GM23338 (cell line): ENCODE measurements at regions not wholly inside any gene's neighbourhood (a gene's known extent, or its start where the extent isn't known, plus 50 kb on each side); places are given as distances from the start of the nearest gene placed in this dataset.

Experiments
- ATAC-seq: fragments of 200-7000 bp; cut with Tn5 transposase; 3 replicates; pipeline ENCODE4 v1.9.1; 2020
- DNase-seq: peaks from one replicate; pipeline ENCODE4 v3.0.0-alpha.2; 2015; ENCODE audit warnings: low spot score
- H2AFZ ChIP-seq: fragments of 200-600 bp; sonication (generic); 2 replicates; pipeline ENCODE4 v1.8.0; 2016; ENCODE audit warnings: antibody characterized with exemption, mild to moderate bottlenecking, moderate library complexity
- H3F3A ChIP-seq: fragments of 200-600 bp; sonication (generic); replicated peaks from 2 replicates; pipeline ENCODE4 v1.8.0; 2017; ENCODE audit warnings: antibody characterized with exemption, mixed run types, low read depth
- H3K27ac ChIP-seq: fragments of 200-600 bp; sonication (generic); 2 replicates; pipeline ENCODE4 v1.6.1; 2016; ENCODE audit warnings: low read depth
- H3K27me3 ChIP-seq: fragments of 200-600 bp; sonication (generic); 2 replicates; pipeline ENCODE4 v1.8.0; 2016; ENCODE audit warnings: mild to moderate bottlenecking, mixed run types, moderate library complexity; ENCODE audit not compliant: insufficient read depth
- H3K36me3 ChIP-seq: fragments of 200-600 bp; sonication (generic); 2 replicates; pipeline ENCODE4 v1.8.0; 2016; ENCODE audit warnings: mild to moderate bottlenecking; ENCODE audit not compliant: insufficient read depth
- H3K4me1 ChIP-seq: fragments of 200-600 bp; sonication (generic); 2 replicates; pipeline ENCODE4 v1.8.0; 2016; ENCODE audit warnings: mild to moderate bottlenecking, moderate library complexity; ENCODE audit not compliant: insufficient read depth
- H3K4me2 ChIP-seq: fragments of 200-600 bp; sonication (generic); 2 replicates; pipeline ENCODE4 v1.7.1; 2017; ENCODE audit warnings: mixed run types
- H3K4me3 ChIP-seq: fragments of 200-600 bp; sonication (generic); 2 replicates; pipeline ENCODE4 v1.6.1; 2016; ENCODE audit warnings: mixed run types
- H3K79me2 ChIP-seq: fragments of 200-600 bp; sonication (generic); replicated peaks from 2 replicates; pipeline ENCODE4 v1.8.0; 2017; ENCODE audit warnings: mild to moderate bottlenecking; ENCODE audit not compliant: insufficient read depth
- H3K9me2 ChIP-seq: fragments of 200-600 bp; sonication (generic); 2 replicates; pipeline ENCODE4 v1.8.0; 2017; ENCODE audit not compliant: insufficient read depth
- H4K20me1 ChIP-seq: fragments of 200-600 bp; sonication (generic); replicated peaks from 2 replicates; pipeline ENCODE4 v1.8.0; 2017; ENCODE audit warnings: mild to moderate bottlenecking; ENCODE audit not compliant: insufficient read depth
- H3K27ac Mint-ChIP-seq: 2 replicates; pipeline ENCODE4 v1.8.0; 2020; ENCODE audit warnings: inconsistent platforms, mild to moderate bottlenecking, moderate library complexity, mixed read lengths
- H3K27me3 Mint-ChIP-seq: 3 replicates; pipeline ENCODE4 v1.8.0; 2022; ENCODE audit warnings: low read depth, mild to moderate bottlenecking, moderate library complexity, mixed read lengths, inconsistent platforms; ENCODE audit not compliant: insufficient read depth, poor library complexity
- H3K36me3 Mint-ChIP-seq: 3 replicates; pipeline ENCODE4 v1.8.0; 2021; ENCODE audit warnings: low read depth, mild to moderate bottlenecking, inconsistent platforms, moderate library complexity, mixed read lengths
- H3K4me1 Mint-ChIP-seq: 3 replicates; pipeline ENCODE4 v1.8.0; 2020; ENCODE audit warnings: mild to moderate bottlenecking, inconsistent platforms, mixed read lengths
- H3K4me3 Mint-ChIP-seq: 3 replicates; pipeline ENCODE4 v1.8.0; 2021; ENCODE audit warnings: moderate library complexity, mild to moderate bottlenecking, inconsistent platforms, mixed read lengths
- H3K9me3 Mint-ChIP-seq: 3 replicates; pipeline ENCODE4 v1.8.0; 2020; ENCODE audit warnings: moderate library complexity, mild to moderate bottlenecking, inconsistent platforms, mixed read lengths
- CREB1 ChIP-seq: fragments of 250-450 bp; sonication (Bioruptor Pico); IDR thresholded peaks from 2 replicates; pipeline ENCODE4 v1.5.0; 2020; ENCODE audit warnings: low read depth, mild to moderate bottlenecking, moderate library complexity
- JUNB ChIP-seq: IDR thresholded peaks from one replicate; pipeline ENCODE4 v1.6.1; 2016; ENCODE audit warnings: antibody characterized with exemption; ENCODE audit not compliant: unreplicated experiment
- NANOG ChIP-seq: IDR thresholded peaks from 2 replicates; pipeline ENCODE4 v1.6.1; 2016; ENCODE audit warnings: antibody characterized with exemption, borderline replicate concordance
- ZNF114 ChIP-seq: fragments of 250-450 bp; sonication (Bioruptor Pico); IDR thresholded peaks from 2 replicates; pipeline ENCODE4 v1.5.0; 2020; ENCODE audit warnings: mild to moderate bottlenecking, moderate library complexity
- TF ChIP-seq, protein P1 (sequence below), 2 experiments: fragments of 200-600 bp in 1 of 2; sonication (generic) in 1 of 2; conservative IDR thresholded peaks; 2 replicates each; pipeline versions ENCODE4 v1.5.1 to v1.6.1; 2016 to 2017; ENCODE audit warnings: antibody characterized with exemption in 2 of 2, low read depth in 2 of 2, mild to moderate bottlenecking in 2 of 2, moderate library complexity in 1 of 2
- TF ChIP-seq, protein P2 (sequence below): IDR thresholded peaks from 2 replicates; pipeline ENCODE4 v1.6.1; 2016; ENCODE audit warnings: antibody characterized with exemption

DNA sequence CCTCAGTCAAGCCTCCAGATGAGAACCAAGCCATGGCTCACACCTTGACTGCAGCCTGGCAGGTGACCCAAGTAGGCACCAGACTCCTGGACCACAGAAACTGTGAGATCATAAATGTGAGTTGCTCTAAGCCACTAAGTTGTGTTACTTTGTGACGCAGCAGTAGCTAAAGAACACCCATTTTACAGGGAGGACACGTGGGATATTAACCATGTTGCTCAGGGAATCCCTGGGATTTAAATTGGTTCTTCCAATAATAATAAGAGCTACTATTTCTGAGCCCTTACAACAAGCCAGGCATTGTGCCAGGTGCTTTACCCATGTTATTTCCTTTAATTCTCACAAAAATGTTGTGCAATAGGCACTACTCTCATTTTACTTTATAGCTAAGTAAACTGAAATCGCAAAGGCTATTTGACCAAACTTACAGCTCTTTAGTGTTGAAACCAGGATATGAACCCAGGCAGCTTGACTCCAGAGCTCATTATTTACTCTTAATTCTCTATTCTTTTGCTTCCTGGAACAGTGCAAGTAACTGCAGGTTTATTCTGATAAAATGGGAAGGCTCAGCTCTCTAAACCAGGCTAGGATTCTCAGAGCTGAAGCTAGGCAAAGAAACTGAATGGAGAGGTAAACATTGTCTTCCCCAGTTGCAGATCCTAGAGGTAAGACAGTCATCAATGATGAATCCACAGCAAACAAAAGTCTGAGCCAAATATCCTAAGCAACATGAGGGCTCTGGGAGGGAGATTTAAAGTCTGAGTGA lies 294.4 kb downstream of the KBTBD8 start (continued):
- no peak for TF ChIP-seq NANOG
- TF ChIP-seq, protein P1, sequence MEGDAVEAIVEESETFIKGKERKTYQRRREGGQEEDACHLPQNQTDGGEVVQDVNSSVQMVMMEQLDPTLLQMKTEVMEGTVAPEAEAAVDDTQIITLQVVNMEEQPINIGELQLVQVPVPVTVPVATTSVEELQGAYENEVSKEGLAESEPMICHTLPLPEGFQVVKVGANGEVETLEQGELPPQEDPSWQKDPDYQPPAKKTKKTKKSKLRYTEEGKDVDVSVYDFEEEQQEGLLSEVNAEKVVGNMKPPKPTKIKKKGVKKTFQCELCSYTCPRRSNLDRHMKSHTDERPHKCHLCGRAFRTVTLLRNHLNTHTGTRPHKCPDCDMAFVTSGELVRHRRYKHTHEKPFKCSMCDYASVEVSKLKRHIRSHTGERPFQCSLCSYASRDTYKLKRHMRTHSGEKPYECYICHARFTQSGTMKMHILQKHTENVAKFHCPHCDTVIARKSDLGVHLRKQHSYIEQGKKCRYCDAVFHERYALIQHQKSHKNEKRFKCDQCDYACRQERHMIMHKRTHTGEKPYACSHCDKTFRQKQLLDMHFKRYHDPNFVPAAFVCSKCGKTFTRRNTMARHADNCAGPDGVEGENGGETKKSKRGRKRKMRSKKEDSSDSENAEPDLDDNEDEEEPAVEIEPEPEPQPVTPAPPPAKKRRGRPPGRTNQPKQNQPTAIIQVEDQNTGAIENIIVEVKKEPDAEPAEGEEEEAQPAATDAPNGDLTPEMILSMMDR (conservative IDR thresholded peaks at IDR 0.05; ENCODE audit: low read depth in 2 of 2): no peak
- TF ChIP-seq JUNB: no peak
- TF ChIP-seq CREB1 (CRISPR knock-in tag): no peak

DNA sequence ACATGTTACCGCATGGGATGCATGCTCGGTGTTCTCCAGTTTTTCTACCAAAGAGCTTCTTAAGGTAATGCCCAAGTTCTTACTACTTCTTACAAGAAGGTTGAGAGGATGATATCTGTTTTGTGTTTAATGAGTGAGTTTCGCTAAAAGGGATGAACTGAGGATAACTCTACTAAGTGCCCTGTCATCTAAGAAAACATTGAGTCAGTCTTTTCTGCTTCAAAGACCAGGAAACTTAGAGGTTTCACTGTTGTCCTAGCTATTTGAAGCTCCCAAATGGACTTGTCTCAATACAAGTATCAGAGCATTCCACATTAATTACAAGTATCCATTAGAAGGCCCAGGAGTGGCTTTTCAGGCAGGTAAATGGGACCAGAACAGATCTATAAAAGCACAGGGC lies 296.2 kb downstream of the KBTBD8 start:
- H3K4me2 ChIP-seq: no peak overlapping the region
- H3K36me3 ChIP-seq: no peaks in the 10 kb centered on the region
- TF ChIP-seq ZNF114 (CRISPR knock-in tag) (no peak), NANOG (no peak)
- TF ChIP-seq, protein P1 (conservative IDR thresholded peaks at IDR 0.05; ENCODE audit: low read depth in 2 of 2): no peak

DNA sequence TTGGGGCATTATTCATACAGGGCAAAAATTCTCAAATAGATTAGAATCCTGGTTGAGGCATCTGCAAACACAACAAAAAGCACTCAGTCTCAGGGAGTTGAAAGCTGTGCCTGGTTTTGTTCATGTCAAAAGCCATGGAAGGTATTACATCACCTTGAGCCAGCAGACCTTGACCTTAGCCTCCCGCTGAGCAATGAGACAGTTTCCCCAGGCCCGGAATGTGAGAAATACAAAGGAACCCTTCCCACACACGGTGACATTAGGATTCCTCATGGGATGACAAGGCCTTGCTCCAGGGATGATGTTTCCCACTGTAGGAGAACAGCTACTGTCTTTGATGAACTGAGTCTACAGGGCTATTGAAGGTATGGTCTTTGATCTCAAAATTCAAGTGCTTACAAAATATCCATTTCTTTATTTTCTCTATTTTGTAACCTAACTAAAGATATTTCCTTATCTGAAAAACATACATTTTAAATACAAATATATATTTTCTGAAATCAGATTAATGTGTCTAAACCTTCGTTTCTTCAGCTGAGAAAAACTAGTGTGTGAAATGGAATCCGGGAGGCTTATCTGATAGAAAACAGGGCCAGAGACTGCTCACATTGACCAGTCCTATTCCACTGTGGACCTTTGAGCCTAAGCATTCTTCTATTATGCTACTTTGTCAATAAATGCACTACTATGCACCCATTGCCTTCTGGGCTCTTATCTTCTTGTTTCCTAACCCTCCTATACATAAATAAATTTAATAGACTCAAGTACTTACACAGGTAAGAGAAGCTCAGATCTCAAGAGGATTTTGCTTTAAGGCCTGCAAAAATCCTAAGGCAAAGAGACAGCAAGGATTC lies 298.2 kb downstream of the KBTBD8 start:
- Histone ChIP-seq H3K79me2 (no peaks in the 10 kb centered on the region), H3K27ac (no peak overlapping the region), H3K4me2 (peak overlapping the region; percentile 39), H3K9me2 (no peaks in the 10 kb centered on the region; the same call in 1 of the 2 replicates), H4K20me1 (no peaks in the 10 kb centered on the region), H2AFZ (no peak overlapping the region), H3K4me1 (no peaks in the 10 kb centered on the region), H3K4me3 (no peak overlapping the region), H3K27me3 (no peaks in the 10 kb centered on the region), H3F3A (no peaks in the 10 kb centered on the region), H3K36me3 (no peaks in the 10 kb centered on the region)
- Mint-ChIP-seq H3K27me3 (peaks cover 6% of the 10 kb centered on the region), H3K4me3 (no peak overlapping the region), H3K36me3 (no peaks in the 10 kb centered on the region), H3K9me3 (no peaks in the 10 kb centered on the region; the same call in 2 of the 3 replicates), H3K27ac (peak overlapping the region; percentile 62; the same call in 1 of the 2 replicates), H3K4me1 (peaks cover 11% of the 10 kb centered on the region; the same call in 2 of the 3 replicates)
- peak; percentile 70 for DNase-seq
- peak; percentile 89 for ATAC-seq
- TF ChIP-seq, protein P2, sequence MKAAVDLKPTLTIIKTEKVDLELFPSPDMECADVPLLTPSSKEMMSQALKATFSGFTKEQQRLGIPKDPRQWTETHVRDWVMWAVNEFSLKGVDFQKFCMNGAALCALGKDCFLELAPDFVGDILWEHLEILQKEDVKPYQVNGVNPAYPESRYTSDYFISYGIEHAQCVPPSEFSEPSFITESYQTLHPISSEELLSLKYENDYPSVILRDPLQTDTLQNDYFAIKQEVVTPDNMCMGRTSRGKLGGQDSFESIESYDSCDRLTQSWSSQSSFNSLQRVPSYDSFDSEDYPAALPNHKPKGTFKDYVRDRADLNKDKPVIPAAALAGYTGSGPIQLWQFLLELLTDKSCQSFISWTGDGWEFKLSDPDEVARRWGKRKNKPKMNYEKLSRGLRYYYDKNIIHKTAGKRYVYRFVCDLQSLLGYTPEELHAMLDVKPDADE: no peak

More for the DNA sequence above, 296.2 kb downstream of the KBTBD8 start:
- Histone ChIP-seq H3K27me3 (no peaks in the 10 kb centered on the region), H3F3A (no peaks in the 10 kb centered on the region), H3K27ac (no peak overlapping the region), H3K79me2 (no peaks in the 10 kb centered on the region), H4K20me1 (no peaks in the 10 kb centered on the region), H2AFZ (no peak overlapping the region), H3K4me1 (no peaks in the 10 kb centered on the region), H3K4me3 (no peak overlapping the region), H3K9me2 (peaks cover 5% of the 10 kb centered on the region; the same call in 1 of the 2 replicates)
- peaks cover 11% of the 10 kb centered on the region; the same call in 2 of the 3 replicates for H3K4me1 Mint-ChIP-seq
- H3K27me3 Mint-ChIP-seq: peaks cover 4% of the 10 kb centered on the region
- no peaks in the 10 kb centered on the region for H3K36me3 Mint-ChIP-seq
- H3K27ac Mint-ChIP-seq: no peak overlapping the region
- DNase-seq (no peak), ATAC-seq (no peak)
- no peak overlapping the region for H3K4me3 Mint-ChIP-seq
- no peaks in the 10 kb centered on the region; the same call in 2 of the 3 replicates for H3K9me3 Mint-ChIP-seq
